Thyroid gland (tissue), 4 donors: ENCODE measurements at regions not wholly inside any gene's neighbourhood (a gene's known extent, or its start where the extent isn't known, plus 50 kb on each side); places are given as distances from the start of the nearest gene placed in this dataset.
"Not testable (repeated sequence)": the region's sequence is repeated elsewhere in the genome, so short reads cannot be mapped to it uniquely, and the experiment has no call there.

Experiments used
- DNase-seq, 2 donors: peaks; one replicate each; pipeline ENCODE4 v3.0.0-alpha.2; 2019
- H3K27ac ChIP-seq, 3 donors: fragments of 200-600 bp; sonication (generic); 1 replicate in 2 of 3; 2 replicates in 1 of 3; pipeline ENCODE4 v1.5.1; 2016 to 2019; ENCODE audit warnings: mild to moderate bottlenecking in 1 of 3, moderate library complexity in 1 of 3
- H3K27me3 ChIP-seq: fragments of 200-600 bp; sonication (generic); one replicate; pipeline ENCODE4 v1.5.1; 2019
- H3K36me3 ChIP-seq, 2 donors: fragments of 200-600 bp; sonication (generic); one replicate each; pipeline ENCODE4 v1.5.1; 2016 to 2019
- H3K4me1 ChIP-seq, 2 donors: fragments of 200-600 bp; sonication (generic); one replicate each; pipeline ENCODE4 v1.5.1; 2017 to 2019
- H3K4me3 ChIP-seq, 3 donors: fragments of 200-600 bp; sonication (generic); replicated peaks in 1 of 3; 1 replicate in 2 of 3; 2 replicates in 1 of 3; pipeline ENCODE4 v1.5.1; 2016; ENCODE audit warnings: mild to moderate bottlenecking in 1 of 3
- H3K9me3 ChIP-seq: fragments of 200-600 bp; sonication (generic); one replicate; pipeline ENCODE4 v1.5.1; 2017
- POLR2A ChIP-seq, 2 donors: fragments of 450-650 bp; IDR thresholded peaks; one replicate each; pipeline ENCODE4 v1.6.1; 2017; ENCODE audit warnings: antibody characterized with exemption in 2 of 2, mild to moderate bottlenecking in 2 of 2, moderate library complexity in 1 of 2
- whole genome bisulfite sequencing, 2 donors: methylation state at CpG; one replicate each; pipeline ENCODE4 v1.1.5; 2017; 5-methylcytosine and 5-hydroxymethylcytosine counted together
- intact Hi-C: fragments of 100-400 bp; cut with DNase I; formaldehyde crosslinking; loops from one replicate; pipeline ENCODE4 v1.15.1; 2023
- TF ChIP-seq, protein P1 (sequence below), 6 experiments: fragments of 200-600 bp in 3 of 6; fragments of 450-650 bp in 3 of 6; sonication (generic) in 3 of 6; IDR thresholded peaks; one replicate each; pipeline ENCODE4 v1.5.1; 2016 to 2019; ENCODE audit warnings: antibody characterized with exemption in 6 of 6, mild to moderate bottlenecking in 2 of 6, inconsistent platforms in 1 of 6, moderate library complexity in 1 of 6

- 81 to 88% methylated on average over 9 to 11 of the region's 13 CpGs for WGBS, 2 donors
- TF ChIP-seq, protein P1, sequence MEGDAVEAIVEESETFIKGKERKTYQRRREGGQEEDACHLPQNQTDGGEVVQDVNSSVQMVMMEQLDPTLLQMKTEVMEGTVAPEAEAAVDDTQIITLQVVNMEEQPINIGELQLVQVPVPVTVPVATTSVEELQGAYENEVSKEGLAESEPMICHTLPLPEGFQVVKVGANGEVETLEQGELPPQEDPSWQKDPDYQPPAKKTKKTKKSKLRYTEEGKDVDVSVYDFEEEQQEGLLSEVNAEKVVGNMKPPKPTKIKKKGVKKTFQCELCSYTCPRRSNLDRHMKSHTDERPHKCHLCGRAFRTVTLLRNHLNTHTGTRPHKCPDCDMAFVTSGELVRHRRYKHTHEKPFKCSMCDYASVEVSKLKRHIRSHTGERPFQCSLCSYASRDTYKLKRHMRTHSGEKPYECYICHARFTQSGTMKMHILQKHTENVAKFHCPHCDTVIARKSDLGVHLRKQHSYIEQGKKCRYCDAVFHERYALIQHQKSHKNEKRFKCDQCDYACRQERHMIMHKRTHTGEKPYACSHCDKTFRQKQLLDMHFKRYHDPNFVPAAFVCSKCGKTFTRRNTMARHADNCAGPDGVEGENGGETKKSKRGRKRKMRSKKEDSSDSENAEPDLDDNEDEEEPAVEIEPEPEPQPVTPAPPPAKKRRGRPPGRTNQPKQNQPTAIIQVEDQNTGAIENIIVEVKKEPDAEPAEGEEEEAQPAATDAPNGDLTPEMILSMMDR (IDR thresholded peaks at IDR 0.05), result no peak
- no peak for TF ChIP-seq POLR2A (IDR thresholded peaks at IDR 0.05)
- H3K9me3 ChIP-seq, result no peaks in the 10 kb centered on the region
- DNase-seq, result no peak
- H3K36me3 ChIP-seq, result no peaks in the 10 kb centered on the region
- intact Hi-C loops, result no loop called here
- H3K27ac ChIP-seq, result peak overlapping the region in 1 of 3 donors; percentile 58
- no peaks in the 10 kb centered on the region for H3K27me3 ChIP-seq
- no peak overlapping the region for H3K4me3 ChIP-seq
- H3K4me1 ChIP-seq, result peaks cover 0 to 18% of the 10 kb centered on the region in 2 donors
Observed at GRCh38 chr7:131629217-131629882, 72.9 kb upstream of the PODXL start.

GRCh38 chr7:131628634-131629033 is 72.2 kb upstream of the PODXL start:
- H3K9me3 ChIP-seq, result no peaks in the 10 kb centered on the region
- H3K4me3 ChIP-seq, result no peak overlapping the region
- intact Hi-C loops, result no loop called here
- TF ChIP-seq POLR2A (IDR thresholded peaks at IDR 0.05), result no peak
- TF ChIP-seq, protein P1 (IDR thresholded peaks at IDR 0.05), result no peak
- no peaks in the 10 kb centered on the region for H3K36me3 ChIP-seq
- peak overlapping the region in 1 of 3 donors; percentile 58 for H3K27ac ChIP-seq
- no peak for DNase-seq
- 67 to 72% methylated on average over 8 of the region's 8 CpGs for WGBS, 2 donors
- H3K4me1 ChIP-seq, result peaks cover 0 to 14% of the 10 kb centered on the region in 2 donors
- H3K27me3 ChIP-seq, result no peaks in the 10 kb centered on the region

GRCh38 chr7:131627735-131628190 is 71.3 kb upstream of the PODXL start:
- TF ChIP-seq, protein P1 (IDR thresholded peaks at IDR 0.05), result no peak
- TF ChIP-seq POLR2A (IDR thresholded peaks at IDR 0.05), result no peak
- Histone ChIP-seq H3K9me3 (no peaks in the 10 kb centered on the region), H3K4me3 (no peak overlapping the region), H3K4me1 (peaks cover 0 to 11% of the 10 kb centered on the region in 2 donors), H3K27me3 (no peaks in the 10 kb centered on the region), H3K27ac (no peak overlapping the region), H3K36me3 (no peaks in the 10 kb centered on the region)
- intact Hi-C loops, result no loop called here
- 75 to 82% methylated on average over 5 to 6 of the region's 6 CpGs for WGBS, 2 donors
- no peak for DNase-seq

- Histone ChIP-seq H3K27ac (no peak overlapping the region), H3K27me3 (no peaks in the 10 kb centered on the region), H3K4me3 (no peak overlapping the region), H3K9me3 (no peaks in the 10 kb centered on the region), H3K36me3 (no peaks in the 10 kb centered on the region), H3K4me1 (peaks cover 0 to 11% of the 10 kb centered on the region in 2 donors)
- 76 to 85% methylated on average over 6 of the region's 6 CpGs for WGBS, 2 donors
- intact Hi-C loops, result no loop called here
- TF ChIP-seq, protein P1 (IDR thresholded peaks at IDR 0.05), result no peak
- TF ChIP-seq POLR2A (IDR thresholded peaks at IDR 0.05), result no peak
- DNase-seq, result no peak
Observed at GRCh38 chr7:131626643-131627042, 70.2 kb upstream of the PODXL start.

GRCh38 chr7:131625817-131626372 is 69.5 kb upstream of the PODXL start:
- Histone ChIP-seq H3K4me3 (no peak overlapping the region), H3K36me3 (no peaks in the 10 kb centered on the region), H3K9me3 (no peaks in the 10 kb centered on the region), H3K27ac (peak overlapping the region in 1 of 3 donors; percentile 36), H3K4me1 (peaks cover 0 to 11% of the 10 kb centered on the region in 2 donors), H3K27me3 (no peaks in the 10 kb centered on the region)
- TF ChIP-seq, protein P1 (IDR thresholded peaks at IDR 0.05), result no peak
- TF ChIP-seq POLR2A (IDR thresholded peaks at IDR 0.05), result no peak
- intact Hi-C loops, result no loop called here
- WGBS, 2 donors, result 45 to 51% methylated on average over 8 to 12 of the region's 12 CpGs
- peak in 1 of 2 donors; percentile 9 for DNase-seq

- peak overlapping the region in 1 of 3 donors; percentile 36 for H3K27ac ChIP-seq
- 80 to 83% methylated on average over 9 of the region's 9 CpGs for WGBS, 2 donors
Observed at GRCh38 chr7:131625345-131625744, 68.9 kb upstream of the PODXL start.

More at GRCh38 chr7:131625345-131625744, 68.9 kb upstream of the PODXL start:
- DNase-seq, H3K36me3 ChIP-seq, H3K4me3 ChIP-seq, H3K9me3 ChIP-seq, intact Hi-C loops, H3K27me3 ChIP-seq: not testable (repeated sequence)
- peaks cover 0 to 11% of the 10 kb centered on the region in 2 donors for H3K4me1 ChIP-seq
